Fibroblast of lung (primary cell): ENCODE measurements at regions not wholly inside any gene's neighbourhood (a gene's known extent, or its start where the extent isn't known, plus 50 kb on each side); places are given as distances from the start of the nearest gene placed in this dataset.

Experiments
- CTCF ChIP-seq, 2 donors: IDR thresholded peaks in 1 of 2; conservative IDR thresholded peaks in 1 of 2; 1 replicate in 1 of 2; 2 replicates in 1 of 2; pipeline ENCODE4 v1.5.1; 2011 to 2012; ENCODE audit warnings: low read length in 2 of 2, control low read depth in 1 of 2, inconsistent platforms in 1 of 2, low read depth in 1 of 2, mild to moderate bottlenecking in 1 of 2
- EZH2 ChIP-seq: IDR thresholded peaks from 2 replicates; pipeline ENCODE4 v1.5.1; 2012; ENCODE audit warnings: low read length, control low read depth, mild to moderate bottlenecking; ENCODE audit errors: missing control alignments

DNA sequence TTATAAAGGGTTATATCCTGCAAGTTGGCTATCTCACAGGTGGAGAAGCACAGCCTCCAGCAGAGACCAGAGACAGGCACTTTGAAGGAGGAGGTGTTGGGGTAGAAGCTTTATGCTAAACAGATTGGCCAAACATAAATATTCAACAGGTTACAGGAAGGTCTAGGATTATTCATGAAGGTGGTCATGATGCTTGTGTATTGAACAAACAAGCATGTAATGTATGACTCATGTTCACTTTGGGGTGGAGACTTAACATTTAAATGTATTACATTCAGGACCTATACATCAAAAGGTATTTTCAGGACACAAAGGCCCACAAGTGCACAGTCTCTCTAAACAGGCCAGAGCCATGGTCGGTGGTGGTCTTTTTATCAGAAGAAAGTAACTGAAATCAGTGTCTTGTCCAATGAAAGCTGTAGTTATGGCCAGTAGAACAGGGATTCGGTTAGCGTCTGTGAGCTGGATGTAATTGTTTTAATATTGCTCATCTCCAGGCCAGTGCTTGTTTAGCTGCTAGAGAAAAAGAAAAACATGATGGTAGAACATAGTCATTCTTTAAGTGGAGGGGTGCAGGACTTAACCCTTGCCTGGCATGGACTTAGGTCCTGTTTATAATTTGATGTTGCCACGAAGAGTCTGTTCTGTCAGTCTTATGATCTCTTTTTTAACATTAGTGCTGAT, 555.2 kb upstream of the PCDH10 start:
- TF ChIP-seq CTCF (conservative IDR thresholded peaks at IDR 0.05 in 1 of 2, IDR thresholded peaks at IDR 0.05 in 1 of 2; ENCODE audit: low read depth in 1 of 2, low read length in 2 of 2) (no peak), EZH2 (no peak)
